ENCODE measurements at regions not wholly inside any gene's neighbourhood (a gene's known extent, or its start where the extent isn't known, plus 50 kb on each side); places are given as distances from the start of the nearest gene placed in this dataset.
"Not testable (repeated sequence)": the region's sequence is repeated elsewhere in the genome, so short reads cannot be mapped to it uniquely, and the experiment has no call there.

- Histone ChIP-seq H3K36me3 (no peaks in the 10 kb centered on the region), H3K4me1 (no peaks in the 10 kb centered on the region), H3K27ac (no peak overlapping the region), H3K27me3 (no peaks in the 10 kb centered on the region), H4K20me1 (no peaks in the 10 kb centered on the region), H3K4me2 (no peak overlapping the region), H3K9ac (no peak overlapping the region), H3K9me3 (replicated peaks in 1 of 11) (no peaks in the 10 kb centered on the region), H3K4me3 (no peak overlapping the region)
- no peak for TF ChIP-seq Cebpa-rat (IDR thresholded peaks at IDR 0.05)
Observed at GRCh38 chr14:105894978-105895881, 368.8 kb downstream of the TMEM121 start.

GRCh38 chr14:105896206-105896605 lies 369.8 kb downstream of the TMEM121 start:
- not testable (repeated sequence) for H3K27me3 ChIP-seq; H3K4me1 ChIP-seq; H3K4me3 ChIP-seq; H3K9me3 ChIP-seq (replicated peaks in 1 of 11); H3K4me2 ChIP-seq; H3K9ac ChIP-seq; H4K20me1 ChIP-seq; H3K27ac ChIP-seq; H3K36me3 ChIP-seq

- H3K4me2 ChIP-seq; H3K4me3 ChIP-seq; H3K27ac ChIP-seq; H3K27me3 ChIP-seq; H3K9me3 ChIP-seq (replicated peaks in 1 of 11); H3K4me1 ChIP-seq; H3K36me3 ChIP-seq; H4K20me1 ChIP-seq; H3K9ac ChIP-seq: not testable (repeated sequence)
Observed at GRCh38 chr14:105896961-105897724, 370.8 kb downstream of the TMEM121 start.

- Histone ChIP-seq H3K27me3 (no peaks in the 10 kb centered on the region), H3K4me1 (no peaks in the 10 kb centered on the region), H4K20me1 (no peaks in the 10 kb centered on the region), H3K36me3 (no peaks in the 10 kb centered on the region), H3K4me2 (no peak overlapping the region), H3K4me3 (no peak overlapping the region), H3K27ac (no peak overlapping the region), H3K9ac (no peak overlapping the region), H3K9me3 (replicated peaks in 1 of 11) (no peaks in the 10 kb centered on the region)
- TF ChIP-seq Cebpa-rat (IDR thresholded peaks at IDR 0.05), result no peak
Observed at GRCh38 chr14:105897725-105898113, 371.3 kb downstream of the TMEM121 start.

GRCh38 chr14:105898482-105899010 lies 372.2 kb downstream of the TMEM121 start:
- H3K4me2 ChIP-seq, result no peak overlapping the region
- H3K27me3 ChIP-seq, result no peaks in the 10 kb centered on the region
- no peak overlapping the region for H3K9ac ChIP-seq
- no peak for TF ChIP-seq Cebpa-rat (IDR thresholded peaks at IDR 0.05)
- H3K4me1 ChIP-seq, result no peaks in the 10 kb centered on the region
- no peaks in the 10 kb centered on the region for H4K20me1 ChIP-seq
- H3K4me3 ChIP-seq, result no peak overlapping the region
- H3K9me3 ChIP-seq (replicated peaks in 1 of 11), result no peaks in the 10 kb centered on the region
- no peaks in the 10 kb centered on the region for H3K36me3 ChIP-seq
- no peak overlapping the region for H3K27ac ChIP-seq

- no peaks in the 10 kb centered on the region for H3K4me1 ChIP-seq
- no peaks in the 10 kb centered on the region for H4K20me1 ChIP-seq
- no peak overlapping the region for H3K4me2 ChIP-seq
- H3K9me3 ChIP-seq (replicated peaks in 1 of 11), result no peaks in the 10 kb centered on the region
- no peaks in the 10 kb centered on the region for H3K36me3 ChIP-seq
- no peak overlapping the region for H3K4me3 ChIP-seq
- no peaks in the 10 kb centered on the region for H3K27me3 ChIP-seq
- no peak for TF ChIP-seq Cebpa-rat (IDR thresholded peaks at IDR 0.05)
- H3K9ac ChIP-seq, result no peak overlapping the region
- H3K27ac ChIP-seq, result no peak overlapping the region
Observed at GRCh38 chr14:105899071-105899641, 372.8 kb downstream of the TMEM121 start.

- H3K9ac ChIP-seq, result no peak overlapping the region
- H3K4me1 ChIP-seq, result no peaks in the 10 kb centered on the region
- H3K4me3 ChIP-seq, result no peak overlapping the region
- no peaks in the 10 kb centered on the region for H3K9me3 ChIP-seq (replicated peaks in 1 of 11)
- no peaks in the 10 kb centered on the region for H4K20me1 ChIP-seq
- H3K36me3 ChIP-seq, result no peaks in the 10 kb centered on the region
- H3K27me3 ChIP-seq, result no peaks in the 10 kb centered on the region
- TF ChIP-seq Cebpa-rat (IDR thresholded peaks at IDR 0.05), result no peak
- no peak overlapping the region for H3K4me2 ChIP-seq
- H3K27ac ChIP-seq, result no peak overlapping the region
Observed at GRCh38 chr14:105899657-105900397, 373.4 kb downstream of the TMEM121 start.

GRCh38 chr14:105900398-105901160 lies 374.2 kb downstream of the TMEM121 start:
- Histone ChIP-seq H3K4me3 (no peak overlapping the region), H3K4me2 (no peak overlapping the region), H4K20me1 (no peaks in the 10 kb centered on the region), H3K27me3 (no peaks in the 10 kb centered on the region), H3K9ac (no peak overlapping the region), H3K4me1 (no peaks in the 10 kb centered on the region), H3K27ac (no peak overlapping the region), H3K9me3 (replicated peaks in 1 of 11) (no peaks in the 10 kb centered on the region), H3K36me3 (no peaks in the 10 kb centered on the region)
- TF ChIP-seq Cebpa-rat (IDR thresholded peaks at IDR 0.05), result no peak

All from BLaER1 treated with 17β-estradiol and CSF1 and Interleukin-3, amounts not matched to agents 10 nM and 100 nM (cell line).